H9 (cell line): ENCODE measurements at regions not wholly inside any gene's neighbourhood (a gene's known extent, or its start where the extent isn't known, plus 50 kb on each side); places are given as distances from the start of the nearest gene placed in this dataset.

Experiments
- DNase-seq: peaks from one replicate; pipeline ENCODE4 v3.0.0-alpha.2; 2017
- H2AFZ ChIP-seq: one replicate; pipeline ENCODE4 v1.6.1; 2013; ENCODE audit warnings: mild to moderate bottlenecking, low read length, control low read depth, moderate library complexity
- H2AK5ac ChIP-seq: 2 replicates; pipeline ENCODE4 v1.6.1; 2013; ENCODE audit warnings: low read length, control low read depth, mixed read lengths; ENCODE audit not compliant: insufficient read length
- H2BK120ac ChIP-seq: one replicate; pipeline ENCODE4 v1.6.1; 2013; ENCODE audit warnings: low read depth, mild to moderate bottlenecking, low read length, control low read depth, inconsistent platforms; ENCODE audit not compliant: poor library complexity, severe bottlenecking
- H2BK12ac ChIP-seq: 2 replicates; pipeline ENCODE4 v1.6.1; 2013; ENCODE audit warnings: low read length, control low read depth, mixed read lengths, low read depth; ENCODE audit not compliant: insufficient read length
- H2BK15ac ChIP-seq: 2 replicates; pipeline ENCODE4 v1.6.1; 2013; ENCODE audit warnings: low read depth, low read length, control low read depth
- H2BK20ac ChIP-seq: one replicate; pipeline ENCODE4 v1.6.1; 2013; ENCODE audit warnings: low read depth, mild to moderate bottlenecking, low read length, control low read depth, inconsistent platforms; ENCODE audit not compliant: poor library complexity, severe bottlenecking
- H2BK5ac ChIP-seq: 2 replicates; pipeline ENCODE4 v1.6.1; 2013; ENCODE audit warnings: low read length, control low read depth, mixed read lengths; ENCODE audit not compliant: insufficient read length
- H3K14ac ChIP-seq: 2 replicates; pipeline ENCODE4 v1.6.1; 2013; ENCODE audit warnings: low read length, control low read depth; ENCODE audit not compliant: insufficient read depth
- H3K18ac ChIP-seq: 2 replicates; pipeline ENCODE4 v1.6.1; 2013; ENCODE audit warnings: low read depth, mild to moderate bottlenecking, mixed read lengths, low read length, control low read depth; ENCODE audit not compliant: insufficient read length
- H3K23ac ChIP-seq: 2 replicates; pipeline ENCODE4 v1.6.1; 2013; ENCODE audit warnings: low read length, control low read depth, mixed read lengths, low read depth; ENCODE audit not compliant: insufficient read length
- H3K23me2 ChIP-seq: 2 replicates; pipeline ENCODE4 v1.6.1; 2013; ENCODE audit warnings: low read depth, mild to moderate bottlenecking, mixed read lengths, low read length, control low read depth; ENCODE audit not compliant: insufficient read length, poor library complexity, severe bottlenecking
- H3K27ac ChIP-seq: 2 replicates; pipeline ENCODE4 v1.5.1; 2013; ENCODE audit warnings: low read length, control low read depth, mixed read lengths, low read depth; ENCODE audit not compliant: insufficient read length
- H3K27me3 ChIP-seq: 2 replicates; pipeline ENCODE4 v1.6.1; 2013; ENCODE audit warnings: low read length, control low read depth, inconsistent platforms; ENCODE audit not compliant: insufficient read depth
- H3K4ac ChIP-seq: 2 replicates; pipeline ENCODE4 v1.6.1; 2013; ENCODE audit warnings: low read depth, mild to moderate bottlenecking, control low read depth, inconsistent platforms, low read length, moderate library complexity
- H3K4me1 ChIP-seq: 2 replicates; pipeline ENCODE4 v1.6.1; 2013; ENCODE audit warnings: low read length, control low read depth, inconsistent platforms; ENCODE audit not compliant: insufficient read depth
- H3K4me2 ChIP-seq: 2 replicates; pipeline ENCODE4 v1.6.1; 2013; ENCODE audit warnings: low read length, control low read depth, mixed read lengths; ENCODE audit not compliant: insufficient read length, insufficient read depth
- H3K56ac ChIP-seq: 2 replicates; pipeline ENCODE4 v1.6.1; 2013; ENCODE audit warnings: low read depth, mild to moderate bottlenecking, mixed read lengths, low read length, control low read depth; ENCODE audit not compliant: insufficient read length
- H3K79me1 ChIP-seq: 2 replicates; pipeline ENCODE4 v1.6.1; 2013; ENCODE audit warnings: low read depth, mild to moderate bottlenecking, moderate library complexity, low read length, control low read depth, inconsistent platforms; ENCODE audit not compliant: insufficient read depth, poor library complexity, severe bottlenecking
- H3K79me2 ChIP-seq: 2 replicates; pipeline ENCODE4 v1.6.1; 2013; ENCODE audit warnings: low read length, control low read depth, inconsistent platforms; ENCODE audit not compliant: insufficient read depth
- H3K9ac ChIP-seq: 2 replicates; pipeline ENCODE4 v1.6.1; 2013; ENCODE audit warnings: low read length, control low read depth, mixed read lengths; ENCODE audit not compliant: insufficient read length; ENCODE audit errors: extremely low read depth
- H3K9me3 ChIP-seq: one replicate; pipeline ENCODE4 v1.6.1; 2013; ENCODE audit warnings: low read depth, low read length, inconsistent platforms; ENCODE audit not compliant: control insufficient read depth
- H3T11ph ChIP-seq: one replicate; pipeline ENCODE4 v1.6.1; 2013; ENCODE audit warnings: mild to moderate bottlenecking, low read length, control low read depth, inconsistent platforms
- H4K20me1 ChIP-seq: one replicate; pipeline ENCODE4 v1.6.1; 2013; ENCODE audit not compliant: control insufficient read depth, insufficient read length, insufficient read depth
- H4K5ac ChIP-seq: 2 replicates; pipeline ENCODE4 v1.6.1; 2013; ENCODE audit warnings: low read depth, mild to moderate bottlenecking, mixed read lengths, low read length, control low read depth; ENCODE audit not compliant: insufficient read length
- H4K8ac ChIP-seq: replicated peaks from 2 replicates; pipeline ENCODE4 v1.6.1; 2013; ENCODE audit warnings: low read length, control low read depth, mixed read lengths, low read depth; ENCODE audit not compliant: insufficient read length
- H4K91ac ChIP-seq: 2 replicates; pipeline ENCODE4 v1.6.1; 2013; ENCODE audit warnings: low read depth, mild to moderate bottlenecking, moderate library complexity, mixed read lengths, low read length, control low read depth; ENCODE audit not compliant: insufficient read length
- H3K27ac Mint-ChIP-seq, 3 experiments: 2 replicates in 2 of 3; 3 replicates in 1 of 3; pipeline ENCODE4 v1.8.0; 2020 to 2021; ENCODE audit warnings: mixed read lengths in 3 of 3, mild to moderate bottlenecking in 1 of 3, moderate library complexity in 1 of 3
- H3K27me3 Mint-ChIP-seq: 2 replicates; pipeline ENCODE4 v1.8.0; 2021; ENCODE audit warnings: low read depth, mild to moderate bottlenecking, moderate library complexity, mixed read lengths
- H3K36me3 Mint-ChIP-seq, 3 experiments: 2 replicates in 2 of 3; 3 replicates in 1 of 3; pipeline ENCODE4 v1.8.0; 2020 to 2021; ENCODE audit warnings: low read depth in 3 of 3, mixed read lengths in 3 of 3; ENCODE audit not compliant: insufficient read depth in 1 of 3
- H3K4me1 Mint-ChIP-seq, 2 experiments: 2 replicates each; pipeline ENCODE4 v1.8.0; 2020; ENCODE audit warnings: mixed read lengths in 2 of 2
- H3K4me3 Mint-ChIP-seq, 2 experiments: 2 replicates in 1 of 2; 3 replicates in 1 of 2; pipeline ENCODE4 v1.8.0; 2020 to 2021; ENCODE audit warnings: mild to moderate bottlenecking in 2 of 2, mixed read lengths in 2 of 2, moderate library complexity in 1 of 2
- H3K9me3 Mint-ChIP-seq, 2 experiments: 2 replicates in 1 of 2; 3 replicates in 1 of 2; pipeline ENCODE4 v1.8.0; 2020; ENCODE audit warnings: mild to moderate bottlenecking in 2 of 2, mixed read lengths in 2 of 2, moderate library complexity in 1 of 2
- CTCF ChIP-seq: fragments of 200-600 bp; sonication (generic); conservative IDR thresholded peaks from 3 replicates; pipeline ENCODE4 v1.8.0; 2021; ENCODE audit warnings: antibody characterized with exemption, mild to moderate bottlenecking
- WGBS: extraction: QIAGEN DNeasy Blood & Tissue Kit; methylation state at CpG from one replicate; pipeline ENCODE4 v1.1.7; 2013; ENCODE audit warnings: missing lambda C conversion rate, low lambda C conversion rate, mixed read lengths; ENCODE audit not compliant: insufficient read length; ENCODE audit errors: extremely low coverage; 5-methylcytosine and 5-hydroxymethylcytosine counted together

- Mint-ChIP-seq H3K27me3 (no peaks in the 10 kb centered on the region; the same call in none of the 2 replicates), H3K4me1 (peaks cover 5 to 13% of the 10 kb centered on the region in 2 experiments; a peak in 2 of 4 replicates), H3K36me3 (no peaks in the 10 kb centered on the region; a peak in 1 of 7 replicates), H3K9me3 (peaks cover 0 to 2% of the 10 kb centered on the region in 2 experiments; a peak in 1 of 5 replicates), H3K4me3 (no peak overlapping the region), H3K27ac (no peak overlapping the region)
- no peaks in the 10 kb centered on the region for H3K79me1 ChIP-seq
- H3K23ac ChIP-seq, result no peak overlapping the region
- H3K4ac ChIP-seq, result no peak overlapping the region
- H3K56ac ChIP-seq, result no peak overlapping the region
- no CpG with 5 or more reads among the region's 22 CpGs for WGBS
- H2BK120ac ChIP-seq, result no peak overlapping the region
- H2BK20ac ChIP-seq, result no peak overlapping the region
- DNase-seq, result no peak
- H2BK5ac ChIP-seq, result no peak overlapping the region
- no peak overlapping the region for H4K8ac ChIP-seq
- no peak overlapping the region for H3T11ph ChIP-seq
- H3K27ac ChIP-seq, result no peak overlapping the region
- H3K4me1 ChIP-seq, result no peaks in the 10 kb centered on the region
- no peaks in the 10 kb centered on the region for H3K23me2 ChIP-seq
- H3K9me3 ChIP-seq, result no peaks in the 10 kb centered on the region
- H3K18ac ChIP-seq, result no peak overlapping the region
- H4K20me1 ChIP-seq, result no peaks in the 10 kb centered on the region
- H2AFZ ChIP-seq, result no peak overlapping the region
- H2AK5ac ChIP-seq, result no peak overlapping the region
- no peak overlapping the region for H3K4me2 ChIP-seq
- no peak overlapping the region for H3K14ac ChIP-seq
- no peaks in the 10 kb centered on the region for H3K79me2 ChIP-seq
- no peak overlapping the region for H4K5ac ChIP-seq
- TF ChIP-seq CTCF, result no peak
- H2BK12ac ChIP-seq, result no peak overlapping the region
- H4K91ac ChIP-seq, result no peak overlapping the region
- H3K27me3 ChIP-seq, result no peaks in the 10 kb centered on the region
- H2BK15ac ChIP-seq, result no peak overlapping the region
- no peak overlapping the region for H3K9ac ChIP-seq
These were observed 226.4 kb upstream of the AMIGO2 start for GRCh38 chr12:47306130-47306529.
